Neural progenitor cell (in vitro differentiated cells): ENCODE measurements at regions not wholly inside any gene's neighbourhood (a gene's known extent, or its start where the extent isn't known, plus 50 kb on each side); places are given as distances from the start of the nearest gene placed in this dataset.

Experiments
- DNase-seq: peaks from one replicate; pipeline ENCODE4 v3.0.0-alpha.2; 2016; ENCODE audit warnings: low spot score
- H2AFZ ChIP-seq: fragments of 200-600 bp; sonication (generic); replicated peaks from 2 replicates; pipeline ENCODE4 v1.6.1; 2016; ENCODE audit warnings: antibody characterized with exemption
- H3F3A ChIP-seq: fragments of 200-600 bp; sonication (generic); 2 replicates; pipeline ENCODE4 v1.6.1; 2016; ENCODE audit warnings: antibody characterized with exemption, low read depth
- H3K27ac ChIP-seq: fragments of 200-600 bp; sonication (generic); 2 replicates; pipeline ENCODE4 v1.5.1; 2016; ENCODE audit warnings: mild to moderate bottlenecking
- H3K27me3 ChIP-seq: fragments of 200-600 bp; sonication (generic); 2 replicates; pipeline ENCODE4 v1.6.1; 2016; ENCODE audit warnings: mild to moderate bottlenecking, moderate library complexity
- H3K36me3 ChIP-seq: fragments of 200-600 bp; sonication (generic); 2 replicates; pipeline ENCODE4 v1.5.1; 2016
- H3K4me1 ChIP-seq: fragments of 200-600 bp; sonication (generic); 2 replicates; pipeline ENCODE4 v1.6.1; 2016; ENCODE audit warnings: mixed run types
- H3K4me2 ChIP-seq: fragments of 200-600 bp; sonication (generic); 2 replicates; pipeline ENCODE4 v1.6.1; 2016
- H3K4me3 ChIP-seq: fragments of 200-600 bp; sonication (generic); 2 replicates; pipeline ENCODE4 v1.5.1; 2016
- H3K79me2 ChIP-seq: fragments of 200-600 bp; sonication (generic); 2 replicates; pipeline ENCODE4 v1.6.1; 2016; ENCODE audit warnings: low read depth
- H3K9ac ChIP-seq: fragments of 200-600 bp; sonication (generic); 2 replicates; pipeline ENCODE4 v1.6.1; 2016
- H3K9me3 ChIP-seq: fragments of 200-600 bp; sonication (generic); 2 replicates; pipeline ENCODE4 v1.5.1; 2016; ENCODE audit warnings: low read depth
- H4K20me1 ChIP-seq: fragments of 200-600 bp; sonication (generic); 2 replicates; pipeline ENCODE4 v1.6.1; 2016; ENCODE audit warnings: low read depth
- H3K27ac Mint-ChIP-seq: 3 replicates; pipeline ENCODE4 v1.8.0; 2021; ENCODE audit warnings: mixed read lengths
- H3K27me3 Mint-ChIP-seq: 2 replicates; pipeline ENCODE4 v1.8.0; 2022; ENCODE audit warnings: low read depth, mild to moderate bottlenecking, inconsistent platforms, moderate library complexity, mixed read lengths; ENCODE audit not compliant: insufficient read depth
- H3K36me3 Mint-ChIP-seq: 3 replicates; pipeline ENCODE4 v1.8.0; 2021; ENCODE audit warnings: mixed read lengths
- H3K4me1 Mint-ChIP-seq: 3 replicates; pipeline ENCODE4 v1.8.0; 2021; ENCODE audit warnings: mixed read lengths
- H3K4me3 Mint-ChIP-seq: 3 replicates; pipeline ENCODE4 v1.8.0; 2021; ENCODE audit warnings: mild to moderate bottlenecking, moderate library complexity, mixed read lengths
- H3K9me3 Mint-ChIP-seq: 3 replicates; pipeline ENCODE4 v1.8.0; 2020; ENCODE audit warnings: mixed read lengths
- CTCF ChIP-seq: fragments of 200-600 bp; sonication (generic); IDR thresholded peaks from 2 replicates; pipeline ENCODE4 v1.5.1; 2017; ENCODE audit warnings: antibody characterized with exemption, mild to moderate bottlenecking
- EZH2 ChIP-seq: fragments of 200-600 bp; sonication (generic); IDR thresholded peaks from 2 replicates; pipeline ENCODE4 v1.6.1; 2017; ENCODE audit warnings: antibody characterized with exemption, mild to moderate bottlenecking, moderate library complexity
- EZH2phosphoT487 ChIP-seq: fragments of 200-600 bp; sonication (generic); IDR thresholded peaks from 2 replicates; pipeline ENCODE4 v1.6.1; 2017; ENCODE audit warnings: antibody characterized with exemption

GRCh38 chr4:62377700-62378099, 1177.6 kb downstream of the ADGRL3 start:
- TF ChIP-seq EZH2 (no peak), CTCF (no peak), EZH2phosphoT487 (no peak)
- H2AFZ ChIP-seq: no peak overlapping the region
- Mint-ChIP-seq H3K27me3 (no peaks in the 10 kb centered on the region), H3K4me3 (no peak overlapping the region), H3K9me3 (no peaks in the 10 kb centered on the region), H3K36me3 (no peaks in the 10 kb centered on the region), H3K27ac (no peak overlapping the region), H3K4me1 (no peaks in the 10 kb centered on the region)
- no peaks in the 10 kb centered on the region for H3K27me3 ChIP-seq
- H3K36me3 ChIP-seq: no peaks in the 10 kb centered on the region
- no peaks in the 10 kb centered on the region for H4K20me1 ChIP-seq
- H3K79me2 ChIP-seq: no peaks in the 10 kb centered on the region
- DNase-seq: no peak
- no peaks in the 10 kb centered on the region for H3K9me3 ChIP-seq
- H3K4me3 ChIP-seq: no peak overlapping the region
- no peak overlapping the region for H3K4me2 ChIP-seq
- H3K27ac ChIP-seq: no peak overlapping the region
- peaks cover 9% of the 10 kb centered on the region for H3K4me1 ChIP-seq
- H3F3A ChIP-seq: no peaks in the 10 kb centered on the region
- no peak overlapping the region for H3K9ac ChIP-seq

GRCh38 chr4:62377245-62377644, 1177.1 kb downstream of the ADGRL3 start:
- no peaks in the 10 kb centered on the region for H3K4me1 Mint-ChIP-seq
- no peaks in the 10 kb centered on the region for H3K9me3 Mint-ChIP-seq
- H3K9me3 ChIP-seq: no peaks in the 10 kb centered on the region
- H4K20me1 ChIP-seq: no peaks in the 10 kb centered on the region
- H3K4me3 ChIP-seq: no peak overlapping the region
- no peak for DNase-seq
- H3K79me2 ChIP-seq: no peaks in the 10 kb centered on the region
- H3K4me1 ChIP-seq: peaks cover 9% of the 10 kb centered on the region
- H3K27me3 Mint-ChIP-seq: no peaks in the 10 kb centered on the region
- H3K4me3 Mint-ChIP-seq: no peak overlapping the region
- H3F3A ChIP-seq: no peaks in the 10 kb centered on the region
- H2AFZ ChIP-seq: no peak overlapping the region
- no peaks in the 10 kb centered on the region for H3K27me3 ChIP-seq
- no peak overlapping the region for H3K27ac Mint-ChIP-seq
- no peaks in the 10 kb centered on the region for H3K36me3 Mint-ChIP-seq
- H3K4me2 ChIP-seq: no peak overlapping the region
- TF ChIP-seq EZH2phosphoT487 (no peak), CTCF (no peak), EZH2 (no peak)
- H3K9ac ChIP-seq: no peak overlapping the region
- no peaks in the 10 kb centered on the region for H3K36me3 ChIP-seq
- no peak overlapping the region for H3K27ac ChIP-seq

- Mint-ChIP-seq H3K9me3 (no peaks in the 10 kb centered on the region), H3K36me3 (no peaks in the 10 kb centered on the region), H3K4me1 (no peaks in the 10 kb centered on the region), H3K27ac (no peak overlapping the region), H3K4me3 (no peak overlapping the region), H3K27me3 (peaks cover 4% of the 10 kb centered on the region)
- no peaks in the 10 kb centered on the region for H3K9me3 ChIP-seq
- H3K4me3 ChIP-seq: no peak overlapping the region
- no peak for TF ChIP-seq EZH2phosphoT487
- TF ChIP-seq CTCF: no peak
- no peak for TF ChIP-seq EZH2
- DNase-seq: no peak
- H3K9ac ChIP-seq: no peak overlapping the region
- H2AFZ ChIP-seq: no peak overlapping the region
- no peaks in the 10 kb centered on the region for H3K4me1 ChIP-seq
- no peaks in the 10 kb centered on the region for H3K27me3 ChIP-seq
- H3K27ac ChIP-seq: no peak overlapping the region
- H3K36me3 ChIP-seq: no peaks in the 10 kb centered on the region
- no peaks in the 10 kb centered on the region for H3K79me2 ChIP-seq
- no peaks in the 10 kb centered on the region for H3F3A ChIP-seq
- no peaks in the 10 kb centered on the region for H4K20me1 ChIP-seq
- H3K4me2 ChIP-seq: no peak overlapping the region
These were observed 1166.8 kb downstream of the ADGRL3 start for GRCh38 chr4:62366939-62367338.

- H2AFZ ChIP-seq: no peak overlapping the region
- no peaks in the 10 kb centered on the region for H3F3A ChIP-seq
- no peaks in the 10 kb centered on the region for H3K9me3 ChIP-seq
- Mint-ChIP-seq H3K27me3 (no peaks in the 10 kb centered on the region), H3K4me3 (no peak overlapping the region), H3K27ac (no peak overlapping the region), H3K4me1 (no peaks in the 10 kb centered on the region), H3K9me3 (no peaks in the 10 kb centered on the region), H3K36me3 (no peaks in the 10 kb centered on the region)
- no peak overlapping the region for H3K4me2 ChIP-seq
- no peaks in the 10 kb centered on the region for H3K27me3 ChIP-seq
- DNase-seq: no peak
- no peaks in the 10 kb centered on the region for H3K4me1 ChIP-seq
- no peak overlapping the region for H3K4me3 ChIP-seq
- no peak overlapping the region for H3K9ac ChIP-seq
- TF ChIP-seq EZH2 (no peak), EZH2phosphoT487 (no peak), CTCF (no peak)
- H3K27ac ChIP-seq: no peak overlapping the region
- H3K79me2 ChIP-seq: no peaks in the 10 kb centered on the region
- H3K36me3 ChIP-seq: no peaks in the 10 kb centered on the region
- H4K20me1 ChIP-seq: no peaks in the 10 kb centered on the region
These were observed 1160.0 kb downstream of the ADGRL3 start for GRCh38 chr4:62360156-62360545.
